Activated CD4-positive, CD25-positive, alpha-beta regulatory T cell (primary cell): ENCODE measurements at regions not wholly inside any gene's neighbourhood (a gene's known extent, or its start where the extent isn't known, plus 50 kb on each side); places are given as distances from the start of the nearest gene placed in this dataset.

Source experiments
- DNase-seq, 4 experiments: peaks; one replicate each; lab custom pipeline; 2025; lab: John Stamatoyannopoulos, UW

GRCh38 chr12:123100882-123101281, 50.0 kb downstream of the PITPNM2 start:
- no peak for DNase-seq

DNA sequence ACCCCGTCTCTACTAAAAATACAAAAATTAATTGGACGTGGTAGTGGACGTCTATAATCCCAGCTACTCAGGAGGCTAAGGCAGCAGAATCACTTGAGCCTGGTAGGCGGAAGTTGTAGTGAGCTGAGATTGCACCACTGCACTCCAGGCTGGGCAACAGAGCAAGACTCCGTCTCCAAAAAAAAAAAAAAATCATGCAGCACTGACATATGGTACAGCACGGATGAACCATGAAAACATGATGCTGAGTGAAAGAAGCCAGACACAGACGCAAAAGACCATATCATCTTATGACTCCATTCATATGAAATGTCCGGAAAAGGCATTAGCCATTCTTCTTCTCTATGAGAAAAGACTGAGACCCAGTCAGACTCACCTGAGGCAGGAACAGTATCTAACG, 50.4 kb downstream of the PITPNM2 start:
- no peak for DNase-seq

GRCh38 chr12:123099560-123100192, 51.2 kb downstream of the PITPNM2 start:
- no peak for DNase-seq

GRCh38 chr12:123098780-123099179, 52.1 kb downstream of the PITPNM2 start:
- DNase-seq, result no peak

GRCh38 chr12:123097561-123098084, 53.3 kb downstream of the PITPNM2 start:
- no peak for DNase-seq

GRCh38 chr12:123096741-123097140, 54.1 kb downstream of the PITPNM2 start:
- no peak for DNase-seq

GRCh38 chr12:123096182-123096581, 54.7 kb downstream of the PITPNM2 start:
- no peak for DNase-seq

GRCh38 chr12:123095078-123095881, 55.6 kb downstream of the PITPNM2 start:
- DNase-seq, result no peak

DNA sequence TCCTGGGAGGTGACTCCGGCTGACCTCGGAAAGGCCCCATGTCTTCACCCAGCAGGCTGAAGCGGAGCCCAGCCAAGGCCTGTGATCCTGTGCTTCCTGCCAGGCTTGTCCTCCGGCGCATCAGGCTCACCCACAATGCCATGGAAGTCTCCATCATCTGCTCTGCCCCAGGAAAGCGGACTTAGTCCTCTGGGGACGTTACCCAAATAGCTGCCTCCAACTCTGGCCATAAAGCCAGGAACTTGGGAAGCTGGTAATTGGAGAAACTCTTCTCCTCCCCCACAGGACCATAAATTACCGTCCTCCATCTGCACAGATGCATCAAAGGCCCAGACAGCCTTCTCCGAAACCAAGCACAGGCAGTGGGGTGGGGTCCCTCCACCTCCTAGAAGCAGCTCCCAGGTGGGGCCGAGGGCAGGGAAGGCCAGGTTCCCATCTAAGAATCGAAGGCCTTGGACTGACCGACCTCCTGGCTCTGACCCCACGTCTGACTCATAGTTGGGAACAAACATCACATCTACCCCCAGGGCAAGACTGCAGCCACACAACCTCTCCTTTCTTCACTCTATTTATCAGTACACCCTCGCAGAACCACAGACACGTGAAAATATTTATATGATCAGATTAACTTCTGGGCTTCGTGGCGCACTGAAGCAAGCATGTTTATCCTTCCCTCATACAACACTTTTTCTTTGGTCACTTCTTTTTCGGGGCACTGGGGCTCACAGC, 56.4 kb downstream of the PITPNM2 start:
- DNase-seq, result no peak

- DNase-seq, result no peak
Measured at GRCh38 chr12:123092866-123093265, 58.0 kb downstream of the PITPNM2 start.

GRCh38 chr12:123091230-123092150, 59.4 kb downstream of the PITPNM2 start:
- no peak for DNase-seq

DNA sequence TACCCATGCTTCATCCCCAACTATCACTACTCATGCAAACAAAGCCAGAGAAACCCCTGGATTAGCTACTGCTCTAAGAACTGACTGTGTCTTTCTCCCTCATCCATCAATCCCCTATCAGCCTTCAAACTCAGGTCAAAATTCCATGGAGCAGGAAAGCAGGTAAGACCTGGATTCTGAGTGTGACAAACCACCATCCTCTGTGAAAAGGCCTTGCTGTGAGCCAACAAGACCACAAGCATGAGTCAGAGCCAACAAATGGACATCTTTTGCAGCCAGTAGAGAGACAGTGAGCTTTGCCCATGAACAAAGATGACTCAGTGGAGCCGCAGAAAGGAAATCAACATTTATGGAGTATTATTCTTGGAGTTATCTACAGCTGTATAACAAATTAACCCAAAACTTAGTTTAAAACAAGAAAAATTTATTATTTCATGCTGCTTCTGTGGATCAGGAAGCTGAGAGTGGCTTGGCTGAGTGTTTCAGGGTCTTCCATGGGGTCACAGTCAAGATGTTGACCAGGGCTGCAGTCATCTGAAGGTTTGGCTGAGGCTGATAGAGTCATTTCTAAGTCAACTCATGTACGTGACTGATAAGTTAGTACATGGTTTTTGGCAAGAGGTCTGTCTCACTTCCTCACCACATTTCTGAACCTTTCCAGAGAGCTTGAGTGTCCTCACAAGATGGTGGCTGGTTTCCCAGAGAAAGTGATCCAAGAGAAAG, 61.1 kb downstream of the PITPNM2 start:
- DNase-seq, result no peak

DNA sequence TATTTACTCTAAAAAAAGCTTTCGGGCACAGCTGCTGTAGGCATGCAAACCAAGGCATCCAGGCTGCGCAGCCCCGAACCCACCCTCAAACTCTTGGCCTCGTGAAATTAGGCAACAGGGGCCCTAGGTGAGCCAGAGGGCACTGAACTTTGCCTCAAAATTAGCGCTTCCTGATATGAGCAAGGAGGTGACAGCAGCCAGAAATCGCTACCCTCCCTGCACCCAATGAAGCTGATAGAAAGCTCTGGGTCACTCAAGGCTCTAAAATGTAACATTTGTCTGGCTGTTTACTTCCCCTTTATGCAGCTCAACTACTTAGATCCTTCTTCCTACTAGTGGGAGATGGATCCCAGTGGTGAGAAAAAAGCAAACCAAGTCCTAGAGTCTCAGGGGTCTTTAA, 61.8 kb downstream of the PITPNM2 start:
- no peak for DNase-seq

DNA sequence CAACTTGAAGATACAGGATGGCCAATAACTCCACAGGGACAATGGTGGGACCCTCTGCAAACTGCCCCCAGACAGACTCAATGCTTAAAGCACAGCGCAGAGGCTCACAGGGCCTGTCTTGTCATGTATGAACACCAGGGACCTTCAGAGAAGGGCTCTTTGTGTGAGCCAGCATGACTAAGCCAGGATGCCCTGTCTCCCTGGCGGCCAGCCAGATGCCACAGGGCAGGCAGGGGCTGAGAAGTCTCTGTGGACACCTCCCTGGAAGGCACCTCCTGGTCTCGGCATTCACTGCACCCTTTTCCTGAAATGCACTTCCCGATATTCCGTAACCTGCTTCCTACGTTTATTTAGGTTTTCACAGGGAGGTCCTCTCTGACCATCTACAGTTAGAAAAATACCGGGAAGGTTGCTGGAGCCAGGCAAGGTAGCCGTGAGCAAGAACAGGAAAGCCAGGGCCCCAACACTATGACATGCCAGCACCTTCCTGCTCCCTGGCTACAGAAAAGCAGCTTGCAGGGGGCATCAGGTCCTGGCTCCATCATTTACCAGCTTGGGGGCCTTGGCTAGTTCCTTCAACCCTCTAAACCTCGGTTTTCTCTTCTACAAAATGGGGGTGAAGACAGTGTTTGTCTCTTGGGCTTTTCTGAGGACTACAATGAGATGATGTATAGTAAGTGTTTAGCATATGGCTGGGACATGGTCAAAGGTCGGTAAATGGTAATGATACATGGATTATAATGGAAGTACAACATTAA, 65.0 kb downstream of the PITPNM2 start:
- no peak for DNase-seq

DNA sequence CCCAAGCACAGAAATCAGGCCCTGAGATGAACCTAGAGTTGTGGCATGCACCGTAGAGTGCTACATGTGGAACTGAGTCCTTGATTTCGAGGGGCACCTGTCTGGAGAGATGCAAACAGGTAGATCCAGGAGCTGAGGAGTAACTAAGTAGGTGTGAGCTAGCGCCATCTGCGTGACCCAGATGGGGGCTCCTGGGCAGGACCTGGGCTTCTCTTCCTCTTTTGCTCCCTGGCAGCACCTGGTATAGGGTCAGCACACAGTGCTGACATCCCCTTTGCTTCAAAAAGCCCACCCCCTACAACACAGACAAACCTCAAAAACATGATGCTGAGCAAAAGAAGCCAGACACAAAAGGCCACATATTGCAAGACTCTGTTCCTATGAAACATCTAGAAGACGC, 65.8 kb downstream of the PITPNM2 start:
- no peak for DNase-seq

- DNase-seq, result no peak
Measured at GRCh38 chr12:123083661-123084571, 67.0 kb downstream of the PITPNM2 start.

GRCh38 chr12:123080634-123081033, 70.3 kb downstream of the PITPNM2 start:
- DNase-seq, result no peak

GRCh38 chr12:123078531-123079155, 72.2 kb downstream of the PITPNM2 start:
- DNase-seq, result no peak

DNA sequence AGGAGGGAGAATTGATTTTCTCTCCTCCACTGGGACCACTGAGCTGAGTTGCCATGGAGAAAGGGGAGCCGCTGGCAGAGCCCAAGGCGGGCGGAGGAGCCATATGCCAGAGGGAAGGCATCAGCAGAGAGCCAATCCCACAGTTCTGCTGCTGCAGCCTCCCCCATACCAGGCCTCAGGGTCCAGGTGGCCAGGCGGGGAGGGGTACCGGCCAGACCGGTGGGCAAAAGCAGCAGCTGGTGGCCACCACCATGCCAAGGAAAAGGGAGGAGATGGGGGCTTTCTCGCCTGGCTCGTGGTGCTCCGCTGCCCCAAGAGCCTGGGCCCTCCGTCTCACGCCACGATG, 72.8 kb downstream of the PITPNM2 start:
- DNase-seq, result no peak
